DND-41 (cell line): ENCODE measurements at regions not wholly inside any gene's neighbourhood (a gene's known extent, or its start where the extent isn't known, plus 50 kb on each side); places are given as distances from the start of the nearest gene placed in this dataset.

ENCODE experiments used
- ATAC-seq: fragments of 200-7000 bp; cut with Tn5 transposase; 3 replicates; pipeline ENCODE4 v1.9.1; 2021; ENCODE audit warnings: low read depth; ENCODE audit not compliant: insufficient read depth
- DNase-seq: peaks from one replicate; pipeline ENCODE4 v3.0.0-alpha.2; 2020
- H2AFZ ChIP-seq: 2 replicates; pipeline ENCODE4 v1.6.0; 2012; ENCODE audit warnings: low read depth, low read length
- H3K27ac ChIP-seq: 2 replicates; pipeline ENCODE4 v1.5.1; 2012; ENCODE audit warnings: low read length, inconsistent platforms
- H3K27me3 ChIP-seq: fragments of 200-600 bp; sonication (generic); 2 replicates; pipeline ENCODE4 v1.6.0; 2012; ENCODE audit warnings: low read length, mild to moderate bottlenecking, inconsistent platforms; ENCODE audit not compliant: insufficient read depth, poor library complexity
- H3K36me3 ChIP-seq: 2 replicates; pipeline ENCODE4 v1.5.1; 2012; ENCODE audit warnings: low read length, inconsistent platforms; ENCODE audit not compliant: insufficient read depth
- H3K4me1 ChIP-seq: 2 replicates; pipeline ENCODE4 v1.5.1; 2012; ENCODE audit warnings: mild to moderate bottlenecking, low read length; ENCODE audit not compliant: insufficient read depth
- H3K4me2 ChIP-seq: 2 replicates; pipeline ENCODE4 v1.6.0; 2012; ENCODE audit warnings: mild to moderate bottlenecking, moderate library complexity, low read length, inconsistent platforms; ENCODE audit not compliant: insufficient read depth
- H3K4me3 ChIP-seq, 2 experiments: fragments of 200-600 bp in 1 of 2; shearing (Covaris generic) in 1 of 2; 2 replicates each; pipeline ENCODE4 v1.5.1; 2012 to 2016; ENCODE audit warnings: inconsistent platforms in 2 of 2, low read length in 2 of 2, mild to moderate bottlenecking in 2 of 2, low read depth in 1 of 2, moderate library complexity in 1 of 2
- H3K79me2 ChIP-seq: 2 replicates; pipeline ENCODE4 v1.6.0; 2012; ENCODE audit warnings: low read length, inconsistent platforms; ENCODE audit not compliant: insufficient read depth
- H3K9ac ChIP-seq: 2 replicates; pipeline ENCODE4 v1.6.0; 2012; ENCODE audit warnings: low read depth, mild to moderate bottlenecking, inconsistent platforms, low read length, moderate library complexity
- H3K9me3 ChIP-seq: 2 replicates; pipeline ENCODE4 v1.5.1; 2012; ENCODE audit warnings: low read length, moderate library complexity, mild to moderate bottlenecking, inconsistent platforms; ENCODE audit not compliant: insufficient read depth, severe bottlenecking
- H4K20me1 ChIP-seq: 2 replicates; pipeline ENCODE4 v1.6.0; 2012; ENCODE audit warnings: low read length; ENCODE audit not compliant: insufficient read depth
- CTCF ChIP-seq: IDR thresholded peaks from 2 replicates; pipeline ENCODE4 v1.5.1; 2012; ENCODE audit warnings: borderline replicate concordance, low read length, moderate library complexity, mild to moderate bottlenecking; ENCODE audit not compliant: poor library complexity, severe bottlenecking; ENCODE audit errors: extremely low read depth
- EZH2 ChIP-seq: IDR thresholded peaks from 3 replicates; pipeline ENCODE4 v1.6.1; 2012; ENCODE audit warnings: borderline replicate concordance, low read depth, mild to moderate bottlenecking, moderate library complexity, low read length, inconsistent platforms; ENCODE audit not compliant: severe bottlenecking

DNA sequence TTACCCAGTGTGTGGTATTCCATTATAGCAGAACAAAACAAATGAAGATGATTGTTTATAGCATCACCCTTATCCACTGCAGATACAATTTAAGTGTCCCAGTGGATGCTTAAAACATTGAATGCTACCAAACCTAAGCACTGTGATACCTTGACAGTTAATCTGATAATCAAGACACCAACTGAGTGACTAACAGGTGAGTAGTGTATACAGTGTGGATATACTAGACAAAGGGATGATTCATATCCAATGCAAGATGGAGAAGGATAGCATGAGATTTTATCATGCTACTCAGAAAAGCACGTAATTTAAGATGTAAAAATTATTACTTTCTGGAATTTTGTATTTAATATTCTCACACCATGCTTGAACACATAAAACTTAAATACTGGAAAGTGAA, 1449.0 kb downstream of the OTOL1 start:
- H3K27me3 ChIP-seq: no peaks in the 10 kb centered on the region
- no peak overlapping the region for H2AFZ ChIP-seq
- H3K9me3 ChIP-seq: no peaks in the 10 kb centered on the region
- ATAC-seq: no peak
- H3K9ac ChIP-seq: no peak overlapping the region
- no peak overlapping the region for H3K27ac ChIP-seq
- no peak for TF ChIP-seq CTCF
- no peak for TF ChIP-seq EZH2
- H3K4me3 ChIP-seq: no peak overlapping the region
- H3K4me2 ChIP-seq: no peak overlapping the region
- no peaks in the 10 kb centered on the region for H3K4me1 ChIP-seq
- no peaks in the 10 kb centered on the region for H4K20me1 ChIP-seq
- DNase-seq: no peak
- no peaks in the 10 kb centered on the region for H3K79me2 ChIP-seq
- no peaks in the 10 kb centered on the region for H3K36me3 ChIP-seq

DNA sequence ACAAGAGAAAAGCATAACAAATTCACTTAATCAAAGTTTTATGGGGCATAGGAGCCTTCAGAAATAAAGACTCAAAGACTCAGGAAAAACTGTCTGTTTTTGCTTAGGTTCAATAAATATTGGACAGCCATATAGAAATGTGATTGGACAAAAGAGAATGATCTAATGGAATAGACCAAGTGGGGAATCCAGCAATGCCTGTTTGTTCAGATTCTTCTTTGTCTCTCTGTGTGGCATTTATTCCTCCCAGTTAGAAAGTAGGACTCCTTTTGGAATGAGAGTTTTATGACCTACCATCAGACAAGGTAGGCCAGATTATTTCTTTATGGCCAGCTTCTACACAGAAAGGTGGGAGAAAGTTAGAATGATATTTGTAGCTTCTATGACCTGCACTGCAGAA, 1460.1 kb downstream of the OTOL1 start:
- Histone ChIP-seq H3K27ac (no peak overlapping the region), H3K27me3 (no peaks in the 10 kb centered on the region), H3K9ac (no peak overlapping the region), H3K79me2 (no peaks in the 10 kb centered on the region), H3K4me3 (no peak overlapping the region), H3K36me3 (no peaks in the 10 kb centered on the region), H2AFZ (0 out of 2 replicates have a peak overlapping the region, but pooled peaks have one; percentile 1), H3K9me3 (no peaks in the 10 kb centered on the region), H3K4me1 (no peaks in the 10 kb centered on the region), H4K20me1 (no peaks in the 10 kb centered on the region), H3K4me2 (no peak overlapping the region)
- TF ChIP-seq EZH2 (no peak), CTCF (no peak)
- ATAC-seq: no peak
- no peak for DNase-seq

DNA sequence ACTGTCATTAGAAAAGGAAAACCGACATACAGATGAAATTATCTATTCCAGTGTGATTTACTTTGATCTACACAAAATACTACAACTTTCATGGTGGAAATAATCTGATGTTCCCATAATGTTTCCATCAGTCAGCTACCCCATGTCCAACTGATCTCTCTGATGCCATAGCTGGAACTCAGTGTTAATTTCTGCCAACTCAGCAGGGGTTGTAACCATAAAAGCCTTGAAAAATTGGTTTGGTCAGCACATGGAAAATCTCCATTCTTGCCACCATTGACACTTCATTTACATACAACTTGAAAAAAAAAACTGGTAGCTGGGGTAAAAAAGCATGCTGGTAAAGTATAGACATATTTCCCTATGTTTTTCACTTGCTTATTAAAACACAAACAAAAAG, 1463.7 kb downstream of the OTOL1 start:
- Histone ChIP-seq H3K36me3 (no peaks in the 10 kb centered on the region), H4K20me1 (no peaks in the 10 kb centered on the region), H2AFZ (0 out of 2 replicates have a peak overlapping the region, but pooled peaks have one; percentile 46), H3K9ac (no peak overlapping the region), H3K4me3 (no peak overlapping the region), H3K4me2 (no peak overlapping the region), H3K27me3 (no peaks in the 10 kb centered on the region), H3K4me1 (no peaks in the 10 kb centered on the region), H3K79me2 (no peaks in the 10 kb centered on the region), H3K9me3 (no peaks in the 10 kb centered on the region), H3K27ac (no peak overlapping the region)
- TF ChIP-seq EZH2 (no peak), CTCF (no peak)
- ATAC-seq (no peak), DNase-seq (no peak)

DNA sequence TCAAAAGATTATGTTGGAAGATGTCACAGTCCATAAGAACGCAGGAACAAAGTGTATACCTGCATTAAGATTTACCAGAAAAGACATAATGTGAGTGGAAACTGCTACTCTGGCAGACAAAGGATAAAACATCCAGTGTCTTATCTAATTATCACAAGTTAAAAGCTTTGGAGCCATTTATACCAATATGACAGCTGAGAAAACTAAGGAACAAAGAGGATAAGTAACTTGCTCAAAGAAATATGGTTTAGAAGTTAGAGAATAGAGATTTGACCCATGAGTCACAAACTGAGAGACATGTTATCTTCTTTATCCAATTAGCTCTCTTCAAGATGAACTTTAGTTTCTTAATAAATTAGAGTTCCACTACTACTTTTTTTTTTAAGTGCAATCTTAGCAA, 1473.7 kb downstream of the OTOL1 start:
- no peak for ATAC-seq
- Histone ChIP-seq H4K20me1 (no peaks in the 10 kb centered on the region), H3K4me1 (peaks cover 13% of the 10 kb centered on the region), H3K79me2 (no peaks in the 10 kb centered on the region), H3K4me2 (no peak overlapping the region), H3K27me3 (no peaks in the 10 kb centered on the region), H2AFZ (peak overlapping the region; percentile 46; the same call in 1 of the 2 replicates), H3K9me3 (no peaks in the 10 kb centered on the region), H3K9ac (no peak overlapping the region), H3K36me3 (no peaks in the 10 kb centered on the region), H3K27ac (no peak overlapping the region), H3K4me3 (no peak overlapping the region)
- no peak for DNase-seq
- TF ChIP-seq CTCF (no peak), EZH2 (no peak)
